ENCODE measurements at regions not wholly inside any gene's neighbourhood (a gene's known extent, or its start where the extent isn't known, plus 50 kb on each side); places are given as distances from the start of the nearest gene placed in this dataset.

- H3K27ac ChIP-seq (ENCODE audit: low read depth in 2 of 2, low read length in 2 of 2) = no peak overlapping the region
- no peaks in the 10 kb centered on the region for H3K36me3 ChIP-seq (ENCODE audit: control insufficient read depth in 2 of 3, insufficient read depth in 3 of 3, low read length in 3 of 3)
- no peaks in the 10 kb centered on the region for H3K4me1 ChIP-seq (ENCODE audit: control insufficient read depth in 2 of 3, insufficient read depth in 2 of 3, low read depth in 1 of 3, low read length in 3 of 3)
- H3K4me3 ChIP-seq (ENCODE audit: low read length in 3 of 3) = no peak overlapping the region
- H3K27me3 ChIP-seq (ENCODE audit: control insufficient read depth, insufficient read depth, low read length) = no peaks in the 10 kb centered on the region
- intact Hi-C loops (cut with DNase I) = no loop called here
- FAIRE-seq (no peak), DNase-seq (no peak)
- H3K9me3 ChIP-seq (ENCODE audit: control insufficient read depth in 2 of 3, insufficient read depth in 1 of 3, low read length in 3 of 3) = no peaks in the 10 kb centered on the region
- no peak overlapping the region for H3K9ac ChIP-seq (ENCODE audit: low read length in 3 of 3)
- TF ChIP-seq CTCF (IDR thresholded peaks at IDR 0.05; ENCODE audit: borderline replicate concordance, extremely low read depth, insufficient read depth) = no peak
Measured at GRCh38 chr7:112868609-112869008, 78.4 kb upstream of the TMEM168 start.

GRCh38 chr7:112866424-112866823 lies 76.2 kb upstream of the TMEM168 start:
- intact Hi-C loops (cut with DNase I) = no loop called here
- Histone ChIP-seq H3K27me3 (ENCODE audit: control insufficient read depth, insufficient read depth, low read length) (no peaks in the 10 kb centered on the region), H3K4me3 (ENCODE audit: low read length in 3 of 3) (no peak overlapping the region)

GRCh38 chr7:112864380-112864779 lies 74.2 kb upstream of the TMEM168 start:
- no peak overlapping the region for H3K9ac ChIP-seq (ENCODE audit: low read length in 3 of 3)
- no peak overlapping the region for H3K4me3 ChIP-seq (ENCODE audit: low read length in 3 of 3)
- peaks cover 0 to 3% (median 0%) of the 10 kb centered on the region in 3 donors for H3K9me3 ChIP-seq (ENCODE audit: control insufficient read depth in 2 of 3, insufficient read depth in 1 of 3, low read length in 3 of 3)
- FAIRE-seq = no peak
- H3K36me3 ChIP-seq (ENCODE audit: control insufficient read depth in 2 of 3, insufficient read depth in 3 of 3, low read length in 3 of 3) = no peaks in the 10 kb centered on the region
- TF ChIP-seq CTCF (IDR thresholded peaks at IDR 0.05; ENCODE audit: borderline replicate concordance, extremely low read depth, insufficient read depth) = no peak
- no peaks in the 10 kb centered on the region for H3K4me1 ChIP-seq (ENCODE audit: control insufficient read depth in 2 of 3, insufficient read depth in 2 of 3, low read depth in 1 of 3, low read length in 3 of 3)
- no peak for DNase-seq
- H3K27ac ChIP-seq (ENCODE audit: low read depth in 2 of 2, low read length in 2 of 2) = no peak overlapping the region
- intact Hi-C loops (cut with DNase I) = no loop called here
- H3K27me3 ChIP-seq (ENCODE audit: control insufficient read depth, insufficient read depth, low read length) = no peaks in the 10 kb centered on the region

More at GRCh38 chr7:112866424-112866823, 76.2 kb upstream of the TMEM168 start:
- H3K4me1 ChIP-seq (ENCODE audit: control insufficient read depth in 2 of 3, insufficient read depth in 2 of 3, low read depth in 1 of 3, low read length in 3 of 3) = no peaks in the 10 kb centered on the region
- H3K9me3 ChIP-seq (ENCODE audit: control insufficient read depth in 2 of 3, insufficient read depth in 1 of 3, low read length in 3 of 3) = peaks cover 0 to 3% (median 0%) of the 10 kb centered on the region in 3 donors
- FAIRE-seq (no peak), DNase-seq (no peak)
- H3K9ac ChIP-seq (ENCODE audit: low read length in 3 of 3) = no peak overlapping the region
- H3K36me3 ChIP-seq (ENCODE audit: control insufficient read depth in 2 of 3, insufficient read depth in 3 of 3, low read length in 3 of 3) = no peaks in the 10 kb centered on the region
- no peak overlapping the region for H3K27ac ChIP-seq (ENCODE audit: low read depth in 2 of 2, low read length in 2 of 2)
- no peak for TF ChIP-seq CTCF (IDR thresholded peaks at IDR 0.05; ENCODE audit: borderline replicate concordance, extremely low read depth, insufficient read depth)

DNA sequence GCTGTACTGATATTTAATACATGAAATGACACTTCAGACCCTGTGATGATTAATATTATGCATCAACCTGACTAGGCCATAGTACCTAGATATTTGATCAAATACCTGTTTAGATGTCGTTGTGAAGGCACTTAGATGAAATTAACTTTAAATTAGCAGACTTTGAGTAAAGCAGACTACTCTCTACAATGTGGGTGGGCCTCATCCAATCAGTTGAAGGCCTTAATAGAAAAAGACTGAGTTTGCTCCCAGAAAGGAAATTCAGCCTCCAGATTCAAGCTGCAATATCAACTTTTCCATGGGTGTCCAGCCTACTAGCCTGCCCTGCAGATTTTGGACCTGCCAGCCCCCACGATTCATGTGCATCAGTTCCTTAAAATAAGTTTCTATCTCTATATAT lies 68.6 kb upstream of the TMEM168 start:
- Histone ChIP-seq H3K27ac (ENCODE audit: low read depth in 2 of 2, low read length in 2 of 2) (no peak overlapping the region), H3K9me3 (ENCODE audit: control insufficient read depth in 2 of 3, insufficient read depth in 1 of 3, low read length in 3 of 3) (peaks cover 0 to 3% (median 0%) of the 10 kb centered on the region in 3 donors), H3K27me3 (ENCODE audit: control insufficient read depth, insufficient read depth, low read length) (no peaks in the 10 kb centered on the region), H3K4me1 (ENCODE audit: control insufficient read depth in 2 of 3, insufficient read depth in 2 of 3, low read depth in 1 of 3, low read length in 3 of 3) (no peaks in the 10 kb centered on the region), H3K36me3 (ENCODE audit: control insufficient read depth in 2 of 3, insufficient read depth in 3 of 3, low read length in 3 of 3) (no peaks in the 10 kb centered on the region), H3K4me3 (ENCODE audit: low read length in 3 of 3) (no peak overlapping the region), H3K9ac (ENCODE audit: low read length in 3 of 3) (no peak overlapping the region)
- no peak for DNase-seq
- FAIRE-seq = no peak
- no peak for TF ChIP-seq CTCF (IDR thresholded peaks at IDR 0.05; ENCODE audit: borderline replicate concordance, extremely low read depth, insufficient read depth)
- intact Hi-C loops (cut with DNase I) = no loop called here

All from kidney (tissue), 13 donors.